Fibroblast of the aortic adventitia (primary cell): ENCODE measurements at regions not wholly inside any gene's neighbourhood (a gene's known extent, or its start where the extent isn't known, plus 50 kb on each side); places are given as distances from the start of the nearest gene placed in this dataset.

ENCODE experiments used
- DNase-seq: peaks from one replicate; pipeline ENCODE4 v3.0.0-alpha.2; 2010; ENCODE audit warnings: low read depth
- H3K4me3 ChIP-seq: 2 replicates; pipeline ENCODE4 v1.5.1; 2011; ENCODE audit warnings: low read depth, mild to moderate bottlenecking, control low read depth, low read length, moderate library complexity
- TF ChIP-seq, protein P1 (sequence below): IDR thresholded peaks from 2 replicates; pipeline ENCODE4 v1.5.1; 2011; ENCODE audit warnings: mild to moderate bottlenecking, low read length, control low read depth, inconsistent platforms; ENCODE audit not compliant: insufficient read depth

DNA sequence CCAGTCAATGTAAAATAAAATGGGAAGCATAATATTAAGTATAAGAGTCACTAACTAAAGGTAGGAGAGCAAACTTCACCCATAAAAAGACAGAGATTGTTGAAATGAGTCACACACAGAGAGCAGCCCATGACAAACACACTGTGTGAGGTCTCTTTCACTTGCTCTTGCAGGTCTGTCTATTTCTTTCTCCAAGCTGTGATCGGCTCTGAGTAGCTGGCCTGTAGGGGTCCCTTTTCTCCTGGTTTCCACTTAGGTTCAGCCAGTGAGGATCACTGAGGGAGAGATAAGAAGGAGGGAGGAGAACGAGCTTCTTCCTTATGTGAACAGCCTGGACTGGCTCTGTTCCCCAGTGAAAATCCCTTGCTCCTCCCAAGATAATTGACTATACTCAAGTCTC, 133.7 kb upstream of the HS3ST3A1 start:
- H3K4me3 ChIP-seq = no peak overlapping the region
- no peak for DNase-seq
- TF ChIP-seq, protein P1, sequence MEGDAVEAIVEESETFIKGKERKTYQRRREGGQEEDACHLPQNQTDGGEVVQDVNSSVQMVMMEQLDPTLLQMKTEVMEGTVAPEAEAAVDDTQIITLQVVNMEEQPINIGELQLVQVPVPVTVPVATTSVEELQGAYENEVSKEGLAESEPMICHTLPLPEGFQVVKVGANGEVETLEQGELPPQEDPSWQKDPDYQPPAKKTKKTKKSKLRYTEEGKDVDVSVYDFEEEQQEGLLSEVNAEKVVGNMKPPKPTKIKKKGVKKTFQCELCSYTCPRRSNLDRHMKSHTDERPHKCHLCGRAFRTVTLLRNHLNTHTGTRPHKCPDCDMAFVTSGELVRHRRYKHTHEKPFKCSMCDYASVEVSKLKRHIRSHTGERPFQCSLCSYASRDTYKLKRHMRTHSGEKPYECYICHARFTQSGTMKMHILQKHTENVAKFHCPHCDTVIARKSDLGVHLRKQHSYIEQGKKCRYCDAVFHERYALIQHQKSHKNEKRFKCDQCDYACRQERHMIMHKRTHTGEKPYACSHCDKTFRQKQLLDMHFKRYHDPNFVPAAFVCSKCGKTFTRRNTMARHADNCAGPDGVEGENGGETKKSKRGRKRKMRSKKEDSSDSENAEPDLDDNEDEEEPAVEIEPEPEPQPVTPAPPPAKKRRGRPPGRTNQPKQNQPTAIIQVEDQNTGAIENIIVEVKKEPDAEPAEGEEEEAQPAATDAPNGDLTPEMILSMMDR = no peak

DNA sequence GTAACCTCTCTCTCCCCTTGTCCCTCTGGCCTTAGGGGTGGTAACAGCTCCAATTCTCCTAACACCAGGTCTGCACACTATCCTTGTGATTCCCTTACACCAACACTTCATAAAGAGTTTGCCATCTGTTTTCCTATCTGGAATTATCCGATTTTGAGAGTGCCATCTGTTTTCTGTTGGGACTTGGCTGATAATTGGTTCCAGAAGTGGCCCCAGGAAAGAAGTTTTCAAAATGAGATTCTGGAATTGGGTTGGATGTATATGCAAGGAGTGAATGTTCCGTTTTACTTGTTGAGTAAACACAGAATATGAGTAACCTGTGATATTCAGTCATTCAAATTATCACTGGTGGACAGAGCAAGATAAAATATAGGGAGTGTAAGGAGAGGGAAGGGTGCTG, 134.1 kb upstream of the HS3ST3A1 start:
- no peak overlapping the region for H3K4me3 ChIP-seq
- TF ChIP-seq, protein P1 = no peak
- no peak for DNase-seq

DNA sequence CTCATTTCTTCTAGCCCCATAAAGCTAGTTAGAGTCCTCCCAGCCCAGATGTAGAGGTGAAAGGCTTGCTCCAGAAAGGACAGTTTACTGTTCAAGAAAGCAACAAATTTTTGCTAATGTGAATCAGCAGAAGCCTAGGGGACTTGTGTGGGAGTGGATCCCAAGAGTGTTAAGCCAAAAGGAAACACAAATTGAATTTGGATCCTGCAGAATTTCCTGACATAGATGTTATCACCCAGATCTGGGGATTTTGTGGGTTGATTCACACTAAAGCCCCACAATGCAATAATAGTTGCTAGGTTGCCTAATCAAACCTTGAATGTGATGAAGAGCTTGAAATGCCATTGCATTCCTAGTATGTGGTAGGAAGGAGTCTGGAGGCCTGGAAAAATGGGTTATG, 135.2 kb upstream of the HS3ST3A1 start:
- TF ChIP-seq, protein P1 = no peak
- no peak overlapping the region for H3K4me3 ChIP-seq
- DNase-seq = peak; percentile 71

DNA sequence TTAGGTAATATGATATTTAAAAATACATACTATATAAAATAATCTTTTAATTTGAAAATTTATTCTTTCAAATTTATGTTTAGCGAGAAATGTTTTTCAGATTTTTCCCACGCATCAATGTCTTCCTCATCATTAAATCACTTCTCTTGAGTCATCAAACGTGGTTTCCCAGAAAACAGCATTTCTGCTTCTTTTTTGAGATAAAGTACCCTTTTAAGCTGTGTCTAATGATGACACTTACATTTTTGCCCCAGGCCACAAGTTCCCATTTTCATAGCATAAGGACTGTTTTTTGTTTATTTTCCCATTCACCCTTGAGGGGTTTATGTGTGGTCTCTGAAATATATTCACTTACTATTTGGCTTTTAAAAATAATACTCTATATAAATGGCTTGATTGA, 139.0 kb upstream of the HS3ST3A1 start:
- DNase-seq = no peak
- H3K4me3 ChIP-seq = no peak overlapping the region
- TF ChIP-seq, protein P1 = no peak

DNA sequence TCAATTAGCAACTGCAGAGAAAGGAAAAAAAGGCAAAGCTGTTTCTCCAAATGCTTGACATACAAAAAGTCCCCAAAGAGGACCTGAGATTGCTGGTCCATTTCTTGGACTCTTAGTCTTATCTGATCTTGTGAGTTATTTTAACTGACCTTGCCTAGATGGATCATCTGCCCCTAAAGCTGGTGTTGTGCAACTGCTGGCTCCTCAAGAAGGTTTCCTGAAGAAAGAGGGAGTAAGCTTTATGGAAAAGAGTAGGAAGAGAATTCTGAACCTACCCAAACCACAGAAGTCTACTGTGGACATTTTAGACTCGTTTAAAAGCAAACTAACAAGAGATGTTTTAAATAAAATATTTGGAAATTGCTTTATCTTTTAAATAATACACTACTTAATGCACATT, 140.0 kb upstream of the HS3ST3A1 start:
- DNase-seq = no peak
- no peak overlapping the region for H3K4me3 ChIP-seq
- TF ChIP-seq, protein P1 = no peak

DNA sequence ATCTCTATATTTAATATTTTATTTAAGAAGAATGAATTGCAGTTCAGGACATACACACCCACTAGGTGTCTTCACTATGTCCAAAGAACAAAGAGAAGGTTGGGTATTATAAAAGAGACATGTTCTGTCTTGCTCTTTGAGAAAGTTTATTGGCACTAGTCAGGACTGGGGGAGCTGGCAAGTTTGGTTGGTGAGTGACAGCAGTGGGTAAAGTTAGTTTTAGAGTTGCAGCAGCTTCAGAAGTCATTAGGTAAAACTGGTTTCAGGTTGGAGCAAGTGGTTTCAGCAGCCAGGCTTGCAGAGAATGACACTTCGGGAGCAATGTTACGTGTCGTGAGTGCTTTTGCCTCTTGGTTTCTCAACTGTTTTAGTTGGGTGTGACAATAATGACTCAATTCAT, 142.2 kb upstream of the HS3ST3A1 start:
- TF ChIP-seq, protein P1 = no peak
- no peak for DNase-seq
- H3K4me3 ChIP-seq = no peak overlapping the region

DNA sequence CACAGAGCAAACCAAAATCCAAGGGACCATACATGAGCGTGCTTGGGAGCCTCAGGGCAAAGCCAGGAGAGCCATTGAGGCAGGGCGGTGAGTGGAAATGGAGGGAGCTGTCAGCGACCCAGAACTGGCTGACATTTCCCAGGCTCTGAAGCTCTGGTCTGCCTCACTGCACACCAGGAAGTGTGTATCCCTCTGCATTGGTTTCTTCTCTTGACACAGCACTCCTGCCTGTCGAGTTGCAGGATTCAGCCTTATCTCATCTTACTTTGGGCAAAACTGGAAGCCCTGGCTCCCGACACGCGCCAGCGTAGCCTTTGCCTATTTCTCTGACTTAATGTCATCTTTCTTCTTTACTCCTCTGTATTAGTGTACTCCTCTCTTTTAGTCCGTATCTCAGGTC, 144.7 kb upstream of the HS3ST3A1 start:
- DNase-seq = no peak
- TF ChIP-seq, protein P1 = no peak
- H3K4me3 ChIP-seq = no peak overlapping the region
